GM21447 (cell line): ENCODE measurements at regions not wholly inside any gene's neighbourhood (a gene's known extent, or its start where the extent isn't known, plus 50 kb on each side); places are given as distances from the start of the nearest gene placed in this dataset.
A peak's percentile ranks its signal among the peaks of the same experiment; 100 is the strongest.

ENCODE experiments used
- ATAC-seq: cut with Tn5 transposase; IDR thresholded peaks from one replicate; pipeline ENCODE4 v1.9.1; 2021; ENCODE audit not compliant: unreplicated experiment

DNA sequence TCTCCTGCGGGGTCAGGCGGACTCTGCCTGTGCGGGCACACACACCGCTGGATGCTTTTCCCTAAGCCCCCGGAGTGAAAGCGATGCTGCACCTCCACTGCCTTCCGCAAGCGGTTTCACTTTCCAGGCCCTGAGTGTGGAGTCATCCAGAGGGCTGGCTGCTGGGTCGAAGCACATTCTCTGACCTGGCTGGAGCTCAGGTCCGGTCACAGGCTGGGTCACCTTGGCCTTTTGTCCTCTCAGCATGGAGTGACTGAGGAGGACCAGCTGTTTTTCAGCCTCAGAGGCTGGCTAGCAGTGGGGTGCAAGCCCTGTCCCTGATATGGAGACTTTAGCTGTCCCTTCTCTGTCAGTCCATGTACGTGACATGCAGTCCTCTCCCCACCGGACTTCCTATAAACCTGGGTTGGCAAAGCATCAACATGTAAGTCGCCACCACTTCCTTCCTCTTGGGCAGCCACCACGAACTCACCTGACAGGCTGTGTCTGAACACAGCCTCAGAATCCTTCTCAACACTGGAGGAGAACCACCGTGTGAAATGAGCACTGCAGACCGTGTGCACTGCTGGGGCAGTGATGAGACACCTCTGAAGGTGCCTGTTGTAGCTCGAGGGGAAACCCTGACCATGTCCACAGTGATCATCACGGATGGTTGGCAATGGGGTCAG is 51.3 kb downstream of the GADD45G start:
- ATAC-seq = no peak

DNA sequence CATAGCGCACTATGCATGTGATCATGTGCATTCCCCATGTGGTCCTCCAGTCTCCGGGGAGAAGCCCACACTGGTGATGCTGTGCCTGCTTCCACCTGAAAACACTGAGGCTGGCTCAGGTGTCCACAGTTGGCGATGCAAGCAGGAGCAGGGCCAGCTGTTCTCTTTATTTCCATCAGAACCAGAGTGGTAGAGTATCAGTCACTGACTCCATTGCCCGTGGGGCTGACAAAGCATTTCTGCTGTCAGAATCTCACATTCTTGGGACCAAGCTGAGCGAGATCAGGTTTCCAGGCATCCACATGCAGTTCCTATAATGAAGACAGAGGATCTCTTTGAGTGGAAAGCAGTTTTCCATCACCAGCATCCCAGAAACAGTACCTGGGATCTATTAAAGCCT is 52.5 kb downstream of the GADD45G start:
- no peak for ATAC-seq

DNA sequence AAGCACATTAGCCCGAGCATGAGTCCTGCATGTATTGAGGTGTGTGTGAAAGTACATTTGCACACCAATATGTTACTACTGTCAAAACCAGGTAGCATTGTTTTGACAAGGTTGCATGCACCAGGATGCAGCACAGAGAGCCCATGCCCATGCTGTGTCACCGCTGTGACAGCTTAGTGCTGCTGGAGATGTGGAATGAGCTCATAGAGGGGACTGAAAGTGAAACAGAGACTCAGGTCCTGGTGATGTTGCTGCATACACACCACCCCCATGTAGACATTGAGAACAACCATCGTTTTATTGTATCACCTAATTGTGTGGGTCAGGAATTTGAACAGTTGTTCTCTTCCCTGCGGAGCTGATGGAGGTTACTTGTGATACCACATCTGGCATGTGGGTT is 53.0 kb downstream of the GADD45G start:
- peak; percentile 78 for ATAC-seq

DNA sequence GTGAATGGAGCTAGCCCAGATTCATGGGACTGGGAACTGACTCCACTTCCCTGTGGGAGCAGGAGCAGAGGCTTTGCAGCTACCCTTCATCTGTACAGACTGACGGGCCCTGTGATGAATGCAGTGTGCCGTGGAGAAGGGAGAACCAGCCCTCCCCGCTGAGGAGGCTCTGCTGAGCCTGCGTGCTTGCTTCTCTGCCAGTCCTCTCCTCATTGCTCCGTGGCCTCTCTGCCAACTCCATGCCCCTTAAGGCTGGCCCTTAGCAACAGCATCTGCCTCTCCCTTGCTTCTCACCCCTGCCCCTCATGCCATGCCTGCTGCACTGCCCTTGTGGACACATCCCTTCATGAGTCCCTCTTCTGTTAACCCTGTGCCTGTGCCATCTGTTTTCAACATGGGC is 53.6 kb downstream of the GADD45G start:
- no peak for ATAC-seq

DNA sequence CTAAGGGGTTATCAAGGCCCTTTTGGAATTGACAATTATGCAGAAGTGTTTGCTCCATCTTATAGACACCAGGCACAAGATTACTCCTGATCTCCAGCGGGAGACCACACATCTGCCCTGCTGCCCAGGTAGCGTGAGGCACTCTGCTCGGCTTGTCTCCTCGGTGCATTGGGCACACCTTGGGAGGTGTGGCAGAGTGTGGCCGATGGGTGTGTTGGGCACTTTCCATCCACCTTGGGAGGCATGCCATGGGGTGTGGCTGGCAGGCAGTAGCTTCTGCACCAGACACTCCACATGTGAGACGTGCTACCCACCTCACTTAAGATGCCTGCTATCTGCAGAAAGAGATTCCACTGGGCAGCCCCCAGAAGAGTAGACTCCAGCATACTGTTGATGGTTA is 54.1 kb downstream of the GADD45G start:
- ATAC-seq = no peak

DNA sequence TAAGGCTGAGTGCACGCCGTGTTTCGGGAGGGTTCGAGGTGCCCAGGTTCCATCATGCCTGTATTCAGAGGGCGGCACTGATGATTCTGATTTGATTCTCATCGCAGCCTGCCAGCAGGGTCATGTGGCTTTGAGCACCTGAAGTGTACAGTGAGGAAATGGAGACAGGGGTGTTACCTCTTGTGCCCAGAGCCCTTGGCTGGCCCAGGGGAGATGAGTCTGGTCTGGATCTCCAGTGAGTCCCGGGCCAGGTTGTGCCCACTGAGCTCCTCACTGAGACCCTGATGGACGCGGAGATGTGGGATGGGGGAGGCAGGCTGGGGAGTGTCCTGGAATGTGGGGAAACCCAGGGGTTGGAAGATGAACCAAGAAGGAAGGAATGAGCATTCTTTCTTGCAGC is 54.7 kb downstream of the GADD45G start:
- no peak for ATAC-seq

DNA sequence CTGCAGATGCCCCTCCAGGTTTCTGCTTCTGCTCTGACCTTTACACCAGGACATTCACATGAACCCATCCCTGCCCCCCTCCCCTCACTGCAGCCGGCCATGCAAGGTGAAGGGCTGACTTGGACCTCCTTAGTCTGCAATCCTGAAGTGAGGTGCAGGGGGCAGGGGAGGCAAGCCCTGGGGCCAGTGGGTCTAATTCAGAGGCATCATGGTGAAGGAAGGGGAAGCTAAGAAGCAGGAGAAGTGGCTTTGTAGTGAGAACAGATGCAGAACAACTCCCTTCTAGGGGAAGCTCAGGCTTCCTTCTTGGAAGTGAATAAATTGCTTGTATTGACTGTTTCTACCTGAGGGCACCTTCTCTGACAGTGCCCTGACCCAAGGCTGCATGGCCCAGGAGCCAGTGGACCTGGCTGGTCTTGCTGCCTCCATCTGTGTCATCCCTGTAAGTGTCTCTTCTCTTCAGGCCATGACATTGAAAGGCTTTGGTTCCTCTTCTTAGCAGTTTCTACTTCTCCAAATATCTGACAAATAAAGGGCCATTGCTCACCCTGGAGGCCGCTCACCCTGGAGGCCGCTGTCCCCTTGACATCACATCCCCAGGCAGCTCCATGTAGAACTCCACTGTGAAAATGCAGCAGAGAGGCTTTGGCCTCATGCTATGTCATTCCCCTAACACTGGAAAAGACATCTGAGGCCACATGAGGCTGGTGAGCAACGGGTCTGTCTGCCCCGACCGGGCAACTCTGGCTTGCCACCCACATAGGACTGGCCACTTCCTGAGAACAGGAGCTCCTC is 55.3 kb downstream of the GADD45G start:
- no peak for ATAC-seq

DNA sequence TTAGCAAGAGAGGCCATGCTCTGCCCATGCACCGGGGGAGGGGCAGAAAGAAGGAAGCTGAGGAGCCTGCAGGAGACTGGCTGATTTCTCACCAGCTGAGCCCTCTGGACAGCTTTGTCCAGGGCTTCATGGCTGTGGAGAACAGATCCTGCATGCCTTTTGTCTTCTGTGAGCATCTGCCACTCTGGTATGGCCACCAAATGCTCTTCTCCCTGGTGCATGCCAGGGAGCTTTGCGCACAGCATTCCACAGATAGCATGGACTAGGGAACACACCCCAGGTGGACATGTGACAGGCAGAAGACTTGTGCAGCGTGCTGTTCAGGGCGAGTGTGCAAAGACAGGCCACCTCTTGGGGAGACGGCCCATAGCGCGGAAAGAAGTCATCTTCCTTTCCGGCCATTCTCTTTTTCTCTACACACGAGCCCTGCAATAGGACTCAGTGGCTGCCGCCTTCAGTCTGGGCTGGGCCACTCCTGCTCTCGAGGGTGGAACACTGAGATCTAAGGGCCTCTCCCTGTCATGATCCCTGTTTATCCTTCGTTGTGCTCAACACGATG is 56.7 kb downstream of the GADD45G start:
- ATAC-seq = no peak

DNA sequence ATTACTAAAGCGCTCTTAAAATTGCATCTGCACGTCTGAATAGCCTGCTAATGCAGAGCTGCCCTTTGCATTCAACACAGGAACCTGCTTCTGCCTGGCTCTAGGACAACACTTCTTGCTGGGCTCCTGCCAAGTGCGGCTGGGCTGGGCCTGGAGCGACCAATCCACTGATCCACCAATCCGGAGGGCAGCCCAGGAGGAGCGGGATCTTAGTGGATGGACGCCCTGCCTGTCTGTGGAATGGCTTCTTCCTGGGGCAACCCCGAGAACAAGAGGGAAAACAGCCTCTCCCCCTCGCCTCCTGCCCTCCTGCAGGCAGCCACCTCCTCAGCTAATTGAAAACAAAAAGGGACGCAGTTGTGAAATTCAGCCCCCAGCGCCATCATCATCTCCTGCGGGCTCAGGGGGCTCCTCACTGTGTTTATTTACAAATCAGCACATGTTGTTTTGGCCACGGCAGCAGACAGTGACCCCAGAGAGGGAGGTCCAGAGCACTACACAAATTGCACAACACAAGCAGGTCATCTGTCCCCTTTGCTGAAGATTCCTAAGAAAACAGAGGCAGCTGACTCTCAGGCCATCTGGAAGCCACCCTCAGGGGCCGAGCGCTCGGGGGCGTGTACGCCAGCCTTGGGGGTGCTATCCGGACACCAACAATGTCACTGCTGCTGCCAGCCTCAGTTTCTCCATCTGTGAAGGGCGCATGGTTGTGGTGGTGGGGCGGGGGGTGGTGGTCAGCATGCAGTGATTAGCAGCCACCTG is 57.3 kb downstream of the GADD45G start:
- no peak for ATAC-seq

DNA sequence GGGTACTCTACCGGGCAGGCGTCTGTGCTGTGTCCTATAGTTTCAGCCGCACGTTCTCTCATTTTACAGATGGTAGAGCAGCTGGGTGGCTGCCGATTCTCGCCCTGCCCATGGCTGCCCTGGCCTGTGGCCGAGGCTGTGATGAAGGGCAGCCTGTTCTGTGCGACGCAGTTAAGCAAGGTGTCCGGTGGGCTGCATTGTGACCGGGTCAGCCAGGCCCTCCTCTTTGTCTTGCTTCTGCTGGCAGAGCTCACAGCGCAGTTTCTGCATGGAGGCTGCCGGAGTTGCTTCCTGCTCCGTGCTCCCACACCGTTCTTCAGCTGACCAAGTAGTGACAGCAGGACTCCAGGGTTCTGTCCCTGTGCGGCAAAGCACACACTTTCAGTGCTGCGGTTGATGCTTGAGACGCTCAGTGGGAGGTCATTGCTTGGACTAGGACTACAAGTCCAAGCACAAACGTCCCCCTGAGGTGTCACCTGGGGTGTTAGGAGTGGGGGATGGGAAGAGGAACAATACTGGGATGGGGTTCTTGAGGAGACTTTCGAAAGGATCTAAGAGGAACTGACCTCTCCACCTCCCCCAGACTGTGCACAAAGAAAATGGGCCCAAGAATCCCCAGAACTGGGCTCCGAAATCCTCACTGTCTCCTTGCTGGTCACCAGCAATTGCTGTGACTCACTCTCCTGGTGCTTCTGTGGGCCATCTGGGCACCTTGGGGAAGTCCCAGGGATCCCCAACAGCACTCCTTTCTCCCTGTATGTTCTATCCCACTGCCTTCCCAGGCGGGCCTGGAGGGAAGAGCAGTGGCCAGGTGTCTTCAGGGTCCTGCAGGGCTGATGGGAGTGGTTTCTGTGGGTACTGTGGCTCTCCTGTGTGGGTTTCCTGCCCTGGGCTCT is 58.2 kb downstream of the GADD45G start:
- ATAC-seq = no peak

DNA sequence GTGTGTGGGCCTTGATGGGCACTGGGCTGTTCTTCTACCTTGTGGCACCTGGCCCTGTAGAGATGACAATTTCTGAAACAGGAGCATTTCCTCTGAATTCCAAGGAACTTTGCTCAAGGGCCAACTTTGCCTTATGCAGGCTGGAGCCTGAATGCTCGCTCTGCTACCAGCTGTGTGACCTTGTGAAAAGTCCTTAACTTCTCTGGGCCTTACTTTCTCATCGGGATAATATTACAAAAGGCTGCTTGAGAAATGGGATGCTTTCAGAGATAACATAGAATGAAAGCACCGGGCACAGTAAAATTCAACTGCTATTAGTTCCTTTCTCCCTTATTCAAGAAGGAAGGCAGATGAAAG is 58.8 kb downstream of the GADD45G start:
- ATAC-seq = no peak

DNA sequence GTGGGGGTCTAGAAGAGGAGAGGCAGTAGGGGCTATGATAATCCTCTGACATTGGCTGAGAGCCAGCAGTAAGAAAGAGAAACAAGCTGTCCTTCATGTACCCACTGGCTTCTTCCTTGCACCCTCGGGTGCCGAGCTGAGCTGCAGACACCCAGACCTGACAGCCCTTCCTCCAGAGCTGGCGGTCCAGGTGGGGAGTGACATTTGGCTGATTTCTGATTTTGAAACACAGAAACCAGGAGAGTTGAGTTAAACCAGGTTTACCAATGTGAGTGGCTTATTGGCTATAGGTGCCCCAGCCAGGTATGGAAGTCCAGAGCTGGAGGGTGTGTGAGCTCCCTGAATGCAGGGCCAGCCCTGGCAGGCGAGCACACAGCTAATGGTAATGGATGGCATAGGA is 59.2 kb downstream of the GADD45G start:
- no peak for ATAC-seq

DNA sequence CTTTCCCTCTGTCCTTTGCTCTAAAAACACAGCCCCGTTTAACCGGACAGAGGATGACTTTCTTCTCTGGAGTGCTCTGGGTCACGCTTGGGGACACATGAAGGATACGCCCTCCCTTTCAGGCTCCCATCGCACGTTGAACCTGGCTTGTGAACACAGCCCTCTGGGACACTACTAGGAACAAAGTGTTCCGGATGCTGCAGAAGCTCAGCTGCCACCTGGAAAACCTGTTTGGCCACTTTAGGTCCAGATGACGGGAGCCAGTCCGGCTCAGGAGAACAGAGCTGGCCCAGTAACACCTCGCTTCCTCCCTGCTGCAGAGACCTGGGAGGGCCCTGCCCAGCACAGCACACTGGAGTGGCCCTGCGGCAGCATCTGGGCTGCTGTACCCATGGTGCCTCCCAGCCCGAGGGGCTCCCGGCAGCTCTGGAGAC is 60.1 kb downstream of the GADD45G start:
- ATAC-seq = no peak

DNA sequence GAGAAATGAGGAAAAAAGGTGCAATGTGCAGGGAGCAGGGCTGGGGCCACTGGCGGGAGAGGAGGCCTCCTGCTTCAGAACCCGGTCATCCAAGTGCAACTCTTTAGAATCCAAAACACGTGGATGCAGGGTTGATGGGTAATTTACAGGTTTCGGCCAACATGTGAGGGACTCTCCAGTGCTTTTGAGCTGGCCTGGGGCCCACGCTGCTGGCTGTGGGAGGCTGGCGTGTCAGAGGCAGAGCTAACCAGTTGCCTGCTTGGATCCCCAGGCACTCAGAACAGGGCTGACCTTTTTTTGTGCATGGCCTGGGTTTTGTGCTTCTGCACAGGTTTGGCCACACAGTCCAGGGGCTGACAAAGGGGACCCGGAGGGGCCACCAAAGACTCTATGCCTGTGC is 61.6 kb downstream of the GADD45G start:
- no peak for ATAC-seq

DNA sequence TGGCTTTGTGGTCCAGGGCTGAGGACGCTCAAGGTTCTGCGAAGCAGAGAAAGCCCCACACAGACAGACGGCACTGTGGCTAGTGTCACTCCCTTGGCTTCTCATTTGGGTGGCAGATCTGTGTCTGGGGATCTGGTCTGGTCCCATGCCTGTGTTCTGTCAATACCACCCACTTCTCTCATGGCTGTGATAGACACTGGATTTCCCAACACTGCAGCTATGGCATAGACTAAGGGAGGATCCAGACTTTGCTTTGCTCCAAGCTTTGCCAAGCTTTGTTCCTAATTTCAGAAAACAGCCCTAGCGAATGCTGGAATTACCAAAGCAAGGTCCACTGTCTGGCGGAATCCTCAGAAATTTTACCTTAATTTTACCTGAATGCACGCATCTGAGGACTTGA is 62.1 kb downstream of the GADD45G start:
- no peak for ATAC-seq

DNA sequence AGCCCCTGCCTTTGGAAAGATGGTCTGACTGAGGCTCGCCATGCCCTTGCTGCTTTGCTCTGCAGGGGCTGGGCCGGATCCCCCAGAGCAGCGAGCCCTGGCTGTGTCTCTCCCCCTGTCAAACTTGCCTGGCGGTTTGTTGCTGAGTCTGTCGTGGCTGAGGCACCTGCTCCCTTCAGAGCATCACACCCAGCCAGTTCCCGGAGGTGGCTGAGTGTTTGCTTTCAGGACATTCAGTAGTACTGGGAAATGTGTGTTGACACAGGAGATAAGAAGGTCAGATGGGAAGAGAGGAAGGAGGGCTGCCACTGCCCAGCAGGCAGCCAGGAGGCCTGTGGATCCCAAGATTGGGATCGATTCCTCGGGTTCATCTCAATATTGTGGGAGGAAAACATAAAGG is 62.9 kb downstream of the GADD45G start:
- ATAC-seq = no peak

DNA sequence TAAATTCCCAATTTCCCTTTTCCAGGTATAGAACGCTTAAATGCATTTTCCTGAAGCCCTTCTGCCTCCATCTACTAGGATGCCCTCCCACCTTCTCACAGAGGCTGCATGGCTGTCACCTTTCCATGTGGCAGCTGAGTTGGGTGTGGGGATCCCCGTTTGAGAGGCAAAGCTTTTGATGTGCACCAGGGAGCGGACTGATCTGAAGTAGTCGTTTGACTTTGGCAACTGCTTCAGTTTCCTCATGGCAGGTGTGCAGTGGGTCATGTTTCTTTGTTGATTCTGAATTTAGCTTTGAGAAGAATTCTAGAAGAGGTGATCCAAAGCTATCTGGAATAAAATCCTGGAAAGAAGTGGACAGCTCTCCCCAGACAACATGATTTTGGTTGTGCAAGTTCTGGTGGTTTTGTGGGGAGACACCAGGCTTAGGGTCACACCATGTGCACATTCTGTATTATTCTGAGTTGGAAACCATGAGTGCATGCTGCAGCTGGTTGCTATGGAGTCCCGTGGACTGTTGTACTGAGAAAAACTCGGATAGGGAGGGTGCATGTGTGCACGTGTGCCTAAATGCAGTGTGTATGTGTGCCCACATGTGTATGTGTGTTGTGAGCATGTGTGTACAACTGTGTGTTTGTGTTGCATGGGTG is 63.5 kb downstream of the GADD45G start:
- ATAC-seq = no peak

DNA sequence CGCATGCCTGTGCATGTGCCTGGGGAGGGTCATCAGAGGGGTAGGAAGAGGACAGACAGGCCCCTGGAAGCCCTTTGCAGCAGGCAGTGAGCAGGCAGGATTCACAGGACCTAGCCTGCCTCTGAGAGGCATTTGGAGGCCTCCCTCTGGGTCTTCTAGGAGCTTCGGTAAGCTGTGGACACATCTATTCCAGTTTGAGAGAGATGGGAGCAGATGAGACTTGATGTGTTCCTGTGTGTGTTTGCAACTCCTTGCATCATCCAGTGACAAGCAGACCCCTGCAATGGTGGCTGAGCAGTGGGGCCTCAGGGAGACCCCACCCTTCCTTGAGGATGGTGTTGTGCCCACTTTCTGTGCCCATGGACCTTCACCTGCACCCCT is 64.0 kb downstream of the GADD45G start:
- no peak for ATAC-seq

DNA sequence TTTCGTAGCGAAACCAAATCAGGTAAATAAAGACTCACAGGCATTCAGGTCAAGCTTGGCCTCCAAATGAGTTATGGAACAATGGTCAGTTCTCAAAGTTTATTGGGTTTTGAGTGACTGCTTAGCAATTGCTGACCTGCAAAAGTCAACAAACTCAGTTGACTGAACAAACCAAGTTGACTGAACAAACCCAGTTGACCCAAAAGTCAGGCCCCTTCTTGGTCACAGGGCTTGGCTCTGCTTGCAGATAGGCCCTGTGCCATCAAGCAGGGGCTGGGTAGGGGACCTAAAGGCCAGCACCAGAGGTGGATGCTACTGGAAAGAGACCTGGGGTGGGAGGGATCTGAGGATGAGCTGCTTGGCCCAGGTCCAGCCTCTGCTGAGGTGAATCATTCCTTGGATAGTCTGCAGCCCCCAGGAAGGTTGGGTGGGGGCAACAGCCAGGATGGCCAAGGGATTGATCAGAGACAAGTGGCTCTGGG is 64.6 kb downstream of the GADD45G start:
- no peak for ATAC-seq

DNA sequence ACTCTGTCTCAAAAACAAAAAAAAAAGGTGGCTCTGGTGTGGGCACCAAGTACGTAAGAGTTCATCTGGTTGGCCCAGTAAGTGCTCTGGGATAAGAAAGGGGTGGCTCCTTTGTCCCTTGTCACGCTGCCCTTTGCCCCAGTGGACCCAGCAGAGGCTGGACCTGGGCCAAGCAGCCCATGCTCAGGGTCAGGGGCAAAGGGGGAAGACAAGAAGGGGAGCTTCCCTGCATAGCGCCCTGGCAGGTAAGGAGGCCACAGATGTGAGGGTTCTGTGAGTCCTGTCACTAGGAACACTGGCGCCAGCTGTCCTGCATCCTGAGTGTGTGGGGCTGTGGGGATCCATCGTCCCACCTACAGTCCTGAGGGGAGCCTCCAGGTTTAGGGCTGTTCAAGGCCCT is 65.3 kb downstream of the GADD45G start:
- no peak for ATAC-seq
